ENCODE measurements at regions not wholly inside any gene's neighbourhood (a gene's known extent, or its start where the extent isn't known, plus 50 kb on each side); places are given as distances from the start of the nearest gene placed in this dataset.

- TF ChIP-seq SP1 (CRISPR knock-in tag; IDR thresholded peaks at IDR 0.05) = no peak
- no peak for TF ChIP-seq IRF1 (CRISPR knock-in tag; IDR thresholded peaks at IDR 0.05; ENCODE audit: borderline replicate concordance)
Measured at GRCh38 chr1:242787968-242788367, 263.5 kb upstream of the PLD5 start (continued).

- H3K27ac ChIP-seq (ENCODE audit: extremely low read depth, low read depth, low read length) = no peak overlapping the region
- WGBS (ENCODE audit: insufficient coverage, low coverage, missing lambda C conversion rate) = under 1% methylated on average over 7 of the region's 7 CpGs
- ATAC-seq (no peak), FAIRE-seq (no peak), DNase-seq (ENCODE audit: extremely low read depth in 1 of 4, low spot score in 3 of 4) (no peak)
- H3K79me2 ChIP-seq (ENCODE audit: control insufficient read depth, insufficient read depth, low read length) = no peaks in the 10 kb centered on the region
- H3K9me3 ChIP-seq (replicated peaks; ENCODE audit: control insufficient read depth, insufficient read depth, low read depth, low read length) = no peaks in the 10 kb centered on the region
- no peak overlapping the region for H2AFZ ChIP-seq (ENCODE audit: low read depth, low read length)
- no peaks in the 10 kb centered on the region for H3K27me3 ChIP-seq (ENCODE audit: control insufficient read depth in 2 of 2, insufficient read depth in 2 of 2, low read length in 2 of 2)
- H3K4me2 ChIP-seq (ENCODE audit: insufficient read depth, low read length) = no peak overlapping the region
- in situ Hi-C loops (cut with MboI) (no loop called here), intact Hi-C loops (cut with micrococcal nuclease) (no loop called here)
- H3K9me1 ChIP-seq (ENCODE audit: control insufficient read depth, insufficient read depth, low read length) = no peaks in the 10 kb centered on the region
- ChIA-PET CTCF (ENCODE audit: low intra/inter-chr PET ratio) (no interaction called here), POLR2A (no interaction called here)
- H3K9ac ChIP-seq (ENCODE audit: insufficient read depth in 1 of 2, low read depth in 2 of 2, low read length in 2 of 2) = no peak overlapping the region
- H3K36me3 ChIP-seq (ENCODE audit: control insufficient read depth, insufficient read depth, low read length) = no peaks in the 10 kb centered on the region
- H3K4me3 ChIP-seq = no peak overlapping the region
- H4K20me1 ChIP-seq (replicated peaks; ENCODE audit: control insufficient read depth, insufficient read depth, low read length) = no peaks in the 10 kb centered on the region
- TF ChIP-seq ZNF696 (CRISPR knock-in tag; conservative IDR thresholded peaks at IDR 0.05) (no peak), RBM17 (IDR thresholded peaks at IDR 0.05; ENCODE audit: borderline replicate concordance, low read depth, low read length) (no peak), ZNF609 (CRISPR knock-in tag; IDR thresholded peaks at IDR 0.05; ENCODE audit: borderline replicate concordance) (no peak), PREB (CRISPR knock-in tag; IDR thresholded peaks at IDR 0.05) (no peak), ZKSCAN3 (CRISPR knock-in tag; IDR thresholded peaks at IDR 0.05) (no peak)
- H3K4me1 ChIP-seq (replicated peaks in 1 of 2; ENCODE audit: control insufficient read depth in 2 of 2, insufficient read depth in 2 of 2, low read length in 2 of 2) = no peaks in the 10 kb centered on the region
- BruUV-seq (replicated peaks) = no TSS peak
Measured at GRCh38 chr1:242784807-242785206, 260.3 kb upstream of the PLD5 start.

Data from K562 (cell line).